GM12892 (cell line): ENCODE measurements at regions not wholly inside any gene's neighbourhood (a gene's known extent, or its start where the extent isn't known, plus 50 kb on each side); places are given as distances from the start of the nearest gene placed in this dataset.

Experiments
- POLR2A ChIP-seq: IDR thresholded peaks from 2 replicates; pipeline ENCODE4 v1.6.1; 2011; ENCODE audit warnings: low read depth, low read length, control low read depth
- POLR2AphosphoS5 ChIP-seq: IDR thresholded peaks from 2 replicates; pipeline ENCODE4 v1.6.1; 2011; ENCODE audit warnings: low read depth, low read length, control low read depth

DNA sequence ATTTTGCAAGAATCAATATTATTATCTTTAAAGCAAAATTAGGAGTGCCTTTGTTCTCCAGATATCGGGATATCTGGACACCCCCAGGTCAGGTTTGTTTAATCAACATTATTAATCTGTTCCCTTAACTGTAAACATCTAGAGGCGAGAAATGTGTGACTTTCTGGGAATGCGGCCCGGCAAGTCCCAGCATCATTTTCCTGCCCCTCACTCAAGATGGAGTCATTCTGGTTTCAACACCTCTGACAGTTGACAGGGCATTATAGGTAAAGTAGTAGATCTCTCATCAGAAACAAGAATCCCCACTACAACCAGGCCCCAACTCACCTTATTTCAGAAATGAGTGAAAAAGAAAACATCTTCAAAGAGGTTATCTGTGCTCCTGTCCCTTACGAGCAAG, 331.6 kb upstream of the ZFP42 start:
- TF ChIP-seq POLR2A (no peak), POLR2AphosphoS5 (no peak)
